Mucosa of descending colon (tissue), 3 donors: ENCODE measurements at regions not wholly inside any gene's neighbourhood (a gene's known extent, or its start where the extent isn't known, plus 50 kb on each side); places are given as distances from the start of the nearest gene placed in this dataset.
A peak's percentile ranks its signal among the peaks of the same experiment; 100 is the strongest.

Experiments used
- ATAC-seq: fragments of 200-7000 bp; cut with Tn5 transposase; one replicate; pipeline ENCODE4 v1.9.1; 2020; ENCODE audit warnings: mild to moderate bottlenecking, moderate library complexity
- DNase-seq, 3 donors: peaks; one replicate each; pipeline ENCODE4 v3.0.0-alpha.2; 2020
- H3K36me3 ChIP-seq: fragments of 200-600 bp; one replicate; pipeline ENCODE4 v1.8.0; 2021; ENCODE audit warnings: low read depth, mild to moderate bottlenecking
- H3K4me1 ChIP-seq: fragments of 200-600 bp; one replicate; pipeline ENCODE4 v1.8.0; 2021; ENCODE audit warnings: low read depth, mild to moderate bottlenecking
- H3K4me3 ChIP-seq: fragments of 200-600 bp; one replicate; pipeline ENCODE4 v1.8.0; 2021; ENCODE audit warnings: mild to moderate bottlenecking
- H3K9me3 ChIP-seq: fragments of 200-600 bp; one replicate; pipeline ENCODE4 v1.8.0; 2021; ENCODE audit warnings: mild to moderate bottlenecking
- intact Hi-C, 2 donors: fragments of 100-400 bp; cut with DNase I in 1 of 2; cut with micrococcal nuclease in 1 of 2; formaldehyde crosslinking; loops; one replicate each; pipeline versions ENCODE4 v1.11.0 to v1.11.1; 2022; cut with DNase I, micrococcal nuclease
- TF ChIP-seq, protein P1 (sequence below): fragments of 200-600 bp; IDR thresholded peaks from one replicate; pipeline ENCODE4 v1.8.0; 2022; ENCODE audit warnings: antibody characterized with exemption, mild to moderate bottlenecking
- donor health status: DM: no; HTN: no; CAD: no; lungs with moderate emphysema.
- donor health status: DM: no; HTN: no; CAD: no.
- donor health status: DM: no; HTN: yes; CAD: no.

DNA sequence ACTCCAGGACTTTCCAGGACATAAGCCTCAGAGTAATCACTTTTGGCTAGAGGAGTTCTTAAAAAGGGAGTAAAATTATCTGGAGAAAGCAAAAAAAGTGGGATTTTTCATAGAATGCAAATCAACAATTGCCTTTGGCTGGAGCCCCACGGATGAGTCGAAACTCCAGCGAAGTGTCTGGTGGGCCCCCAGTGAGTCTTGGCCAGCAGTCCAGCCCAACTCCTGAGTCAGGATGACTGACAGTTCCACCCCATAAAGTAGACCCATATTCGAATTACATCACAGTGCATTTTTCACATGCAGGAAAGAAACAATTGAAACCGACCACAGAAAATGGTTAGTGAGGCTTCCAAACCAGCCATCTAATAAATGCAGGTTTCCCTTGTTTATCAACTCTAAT is 265.7 kb downstream of the BCL11B start:
- H3K36me3 ChIP-seq, result no peaks in the 10 kb centered on the region
- no peak overlapping the region for H3K4me3 ChIP-seq
- H3K9me3 ChIP-seq, result no peaks in the 10 kb centered on the region
- ATAC-seq (no peak), DNase-seq (no peak)
- TF ChIP-seq, protein P1, sequence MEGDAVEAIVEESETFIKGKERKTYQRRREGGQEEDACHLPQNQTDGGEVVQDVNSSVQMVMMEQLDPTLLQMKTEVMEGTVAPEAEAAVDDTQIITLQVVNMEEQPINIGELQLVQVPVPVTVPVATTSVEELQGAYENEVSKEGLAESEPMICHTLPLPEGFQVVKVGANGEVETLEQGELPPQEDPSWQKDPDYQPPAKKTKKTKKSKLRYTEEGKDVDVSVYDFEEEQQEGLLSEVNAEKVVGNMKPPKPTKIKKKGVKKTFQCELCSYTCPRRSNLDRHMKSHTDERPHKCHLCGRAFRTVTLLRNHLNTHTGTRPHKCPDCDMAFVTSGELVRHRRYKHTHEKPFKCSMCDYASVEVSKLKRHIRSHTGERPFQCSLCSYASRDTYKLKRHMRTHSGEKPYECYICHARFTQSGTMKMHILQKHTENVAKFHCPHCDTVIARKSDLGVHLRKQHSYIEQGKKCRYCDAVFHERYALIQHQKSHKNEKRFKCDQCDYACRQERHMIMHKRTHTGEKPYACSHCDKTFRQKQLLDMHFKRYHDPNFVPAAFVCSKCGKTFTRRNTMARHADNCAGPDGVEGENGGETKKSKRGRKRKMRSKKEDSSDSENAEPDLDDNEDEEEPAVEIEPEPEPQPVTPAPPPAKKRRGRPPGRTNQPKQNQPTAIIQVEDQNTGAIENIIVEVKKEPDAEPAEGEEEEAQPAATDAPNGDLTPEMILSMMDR, result no peak
- intact Hi-C loops, result no loop called here
- H3K4me1 ChIP-seq, result no peaks in the 10 kb centered on the region

DNA sequence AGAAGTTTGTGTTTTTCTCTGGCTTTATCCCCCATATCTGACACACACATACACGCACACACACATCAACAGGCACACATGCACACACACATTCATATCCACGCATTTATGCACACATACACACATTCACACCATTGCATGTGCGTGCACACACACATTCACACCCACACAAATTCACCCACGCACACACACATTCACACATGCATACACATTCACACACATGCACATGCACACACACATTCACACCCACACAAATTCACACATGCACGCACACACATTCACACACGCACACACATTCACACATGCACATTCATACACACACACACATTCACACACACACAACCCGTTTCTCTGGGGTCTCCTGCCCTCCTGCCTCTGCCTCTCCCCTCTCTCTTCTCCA is 264.2 kb downstream of the BCL11B start:
- DNase-seq (no peak), ATAC-seq (no peak)
- Histone ChIP-seq H3K4me1 (no peaks in the 10 kb centered on the region), H3K4me3 (no peak overlapping the region), H3K36me3 (no peaks in the 10 kb centered on the region), H3K9me3 (no peaks in the 10 kb centered on the region)
- intact Hi-C loops, result no loop called here
- TF ChIP-seq, protein P1, result no peak

DNA sequence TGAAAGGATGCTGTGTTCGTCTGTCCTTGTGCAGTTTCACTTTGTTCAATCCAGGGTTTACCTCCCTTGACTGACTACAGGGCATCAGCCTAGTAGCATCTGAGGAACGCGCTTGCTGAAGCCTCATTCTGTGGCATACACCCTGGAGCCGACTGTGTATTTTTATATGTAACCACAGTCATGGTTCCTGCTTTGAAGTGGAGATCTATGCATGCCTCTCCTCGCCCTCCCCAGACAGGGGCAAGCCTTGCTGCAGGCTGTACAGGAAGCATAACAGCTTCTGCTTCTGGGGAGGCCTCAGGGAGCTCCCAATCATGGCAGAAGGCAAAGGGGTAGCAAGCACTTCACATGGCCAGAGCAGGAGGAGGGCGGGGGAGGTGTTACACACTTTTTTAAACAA is 262.1 kb downstream of the BCL11B start:
- ATAC-seq (no peak), DNase-seq (no peak)
- H3K4me3 ChIP-seq, result no peak overlapping the region
- intact Hi-C loops, result no loop called here
- no peaks in the 10 kb centered on the region for H3K9me3 ChIP-seq
- no peaks in the 10 kb centered on the region for H3K4me1 ChIP-seq
- no peaks in the 10 kb centered on the region for H3K36me3 ChIP-seq
- TF ChIP-seq, protein P1, result no peak

DNA sequence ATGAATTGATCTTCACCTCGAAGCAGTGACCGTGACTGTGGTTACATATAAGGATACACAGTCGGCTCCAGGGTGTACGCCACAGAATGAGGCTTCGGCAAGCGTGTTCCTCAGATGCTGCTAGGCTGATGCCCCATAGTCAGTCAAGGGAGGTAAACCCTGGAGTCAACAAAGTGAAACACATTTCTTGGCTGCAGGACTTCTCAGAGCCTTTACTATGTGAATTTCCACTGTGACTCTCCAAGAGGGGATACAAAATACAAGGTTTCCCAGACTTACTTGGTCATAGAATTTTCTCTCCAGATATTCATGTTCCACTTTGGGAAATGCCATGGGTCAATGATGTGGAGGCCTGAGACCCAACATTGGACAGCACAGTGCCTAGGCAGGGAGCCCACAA is 260.6 kb downstream of the BCL11B start:
- intact Hi-C loops, result no loop called here
- no peaks in the 10 kb centered on the region for H3K36me3 ChIP-seq
- no peak for ATAC-seq

DNA sequence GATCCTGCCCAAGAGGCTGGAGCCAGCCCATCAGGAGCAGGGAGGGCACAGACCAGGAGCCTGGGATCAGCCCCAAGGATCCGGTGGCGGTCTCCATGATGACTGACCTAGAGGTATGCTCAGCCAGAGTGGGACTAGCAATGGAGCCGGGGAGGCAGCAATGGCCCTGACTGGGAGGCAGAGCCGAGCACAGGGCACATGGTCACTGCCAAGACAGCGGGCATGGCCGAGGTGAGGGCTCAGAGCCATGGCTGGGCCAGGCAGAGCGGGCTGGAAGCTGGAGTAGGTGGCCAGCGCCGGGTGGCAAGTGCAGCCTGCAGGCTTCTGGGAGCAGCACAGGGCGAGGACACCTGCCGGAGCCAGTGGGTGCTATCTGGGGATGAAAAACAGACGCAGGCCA is 259.3 kb downstream of the BCL11B start:
- Histone ChIP-seq H3K4me3 (no peak overlapping the region), H3K9me3 (no peaks in the 10 kb centered on the region), H3K36me3 (no peaks in the 10 kb centered on the region), H3K4me1 (no peaks in the 10 kb centered on the region)
- intact Hi-C loops, result no loop called here
- TF ChIP-seq, protein P1, result no peak
- DNase-seq, result peak in 1 of 3 donors; percentile 25
- ATAC-seq, result no peak

More for the DNA sequence above, 260.6 kb downstream of the BCL11B start:
- no peak for DNase-seq
- H3K4me3 ChIP-seq, result no peak overlapping the region
- TF ChIP-seq, protein P1, result no peak
- no peaks in the 10 kb centered on the region for H3K9me3 ChIP-seq
- no peaks in the 10 kb centered on the region for H3K4me1 ChIP-seq

DNA sequence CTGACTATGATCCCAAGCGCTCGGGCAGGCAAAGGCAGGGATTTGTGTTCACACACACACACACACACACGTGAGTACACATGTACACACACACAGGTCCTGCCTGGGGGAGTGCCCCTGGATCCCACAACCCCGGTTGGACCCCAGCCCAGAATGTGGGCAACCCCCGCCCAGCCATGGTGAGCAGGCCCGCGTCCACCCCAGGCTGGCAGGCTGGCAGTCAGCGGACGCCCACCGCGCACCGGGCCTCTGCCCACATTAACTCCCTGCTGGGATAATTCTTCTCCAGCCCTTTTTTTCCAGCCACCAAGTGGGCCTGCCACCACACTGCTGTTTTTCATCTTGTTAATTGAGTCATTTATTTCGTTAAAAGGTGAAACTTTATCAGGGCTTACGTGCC is 256.2 kb downstream of the BCL11B start:
- DNase-seq (peak in 1 of 3 donors; percentile 20), ATAC-seq (no peak)
- H3K9me3 ChIP-seq, result no peaks in the 10 kb centered on the region
- H3K36me3 ChIP-seq, result no peaks in the 10 kb centered on the region
- no peaks in the 10 kb centered on the region for H3K4me1 ChIP-seq
- no peak overlapping the region for H3K4me3 ChIP-seq
- TF ChIP-seq, protein P1, result no peak
- intact Hi-C loops, result no loop called here
